ENCODE measurements at regions not wholly inside any gene's neighbourhood (a gene's known extent, or its start where the extent isn't known, plus 50 kb on each side); places are given as distances from the start of the nearest gene placed in this dataset.

GRCh38 chr10:78526347-78526746 is 492.7 kb downstream of the RPS24 start:
- Histone ChIP-seq H3K4me1 (ENCODE audit: control insufficient read depth in 1 of 2, insufficient read depth in 2 of 2, low read length in 2 of 2) (no peaks in the 10 kb centered on the region), H3K4me3 (ENCODE audit: low read depth in 1 of 2, low read length in 2 of 2) (no peak overlapping the region), H3K27me3 (ENCODE audit: low read depth, low read length) (no peaks in the 10 kb centered on the region), H3K27ac (ENCODE audit: low read length) (no peak overlapping the region), H3K36me3 (ENCODE audit: control insufficient read depth in 1 of 2, insufficient read depth in 2 of 2, low read length in 2 of 2) (no peaks in the 10 kb centered on the region), H3K9me3 (ENCODE audit: control insufficient read depth in 1 of 2, low read length in 2 of 2) (no peaks in the 10 kb centered on the region)

- Histone ChIP-seq H3K9me3 (ENCODE audit: control insufficient read depth in 1 of 2, low read length in 2 of 2) (no peaks in the 10 kb centered on the region), H3K36me3 (ENCODE audit: control insufficient read depth in 1 of 2, insufficient read depth in 2 of 2, low read length in 2 of 2) (no peaks in the 10 kb centered on the region), H3K4me3 (ENCODE audit: low read depth in 1 of 2, low read length in 2 of 2) (no peak overlapping the region), H3K4me1 (ENCODE audit: control insufficient read depth in 1 of 2, insufficient read depth in 2 of 2, low read length in 2 of 2) (no peaks in the 10 kb centered on the region), H3K27ac (ENCODE audit: low read length) (no peak overlapping the region), H3K27me3 (ENCODE audit: low read depth, low read length) (no peaks in the 10 kb centered on the region)
Measured at GRCh38 chr10:78527296-78527695, 493.6 kb downstream of the RPS24 start.

DNA sequence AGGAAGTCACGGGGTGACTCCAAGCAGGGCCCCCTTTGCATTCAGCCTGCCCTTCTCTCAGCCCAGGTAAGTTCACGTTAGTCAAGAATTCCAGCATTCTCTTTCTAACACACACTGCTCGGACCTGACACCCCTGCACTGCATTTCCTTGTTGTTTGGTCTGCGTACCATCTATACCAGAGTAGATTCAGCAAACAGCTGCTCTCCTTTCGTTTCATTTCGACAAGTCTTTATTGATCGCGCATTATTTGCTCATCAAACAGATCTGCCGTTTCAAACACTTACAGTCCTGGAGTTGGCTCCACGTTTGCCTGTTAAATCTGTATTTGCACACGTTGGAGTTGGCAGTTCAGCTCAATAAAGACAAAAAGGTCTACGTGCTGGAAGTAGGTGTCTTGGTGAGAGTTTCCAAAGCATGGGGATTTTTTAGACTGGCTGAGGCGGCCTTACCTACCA is 495.1 kb downstream of the RPS24 start:
- H3K36me3 ChIP-seq (ENCODE audit: control insufficient read depth in 1 of 2, insufficient read depth in 2 of 2, low read length in 2 of 2): no peaks in the 10 kb centered on the region
- H3K27me3 ChIP-seq (ENCODE audit: low read depth, low read length): no peaks in the 10 kb centered on the region
- H3K9me3 ChIP-seq (ENCODE audit: control insufficient read depth in 1 of 2, low read length in 2 of 2): no peaks in the 10 kb centered on the region
- H3K4me3 ChIP-seq (ENCODE audit: low read depth in 1 of 2, low read length in 2 of 2): peak overlapping the region in 1 of 2 donors; percentile 19
- H3K27ac ChIP-seq (ENCODE audit: low read length): no peak overlapping the region
- no peaks in the 10 kb centered on the region for H3K4me1 ChIP-seq (ENCODE audit: control insufficient read depth in 1 of 2, insufficient read depth in 2 of 2, low read length in 2 of 2)

GRCh38 chr10:78529262-78529661 is 495.6 kb downstream of the RPS24 start:
- no peak overlapping the region for H3K27ac ChIP-seq (ENCODE audit: low read length)

GRCh38 chr10:78531088-78531487 is 497.4 kb downstream of the RPS24 start:
- Histone ChIP-seq H3K9me3 (ENCODE audit: control insufficient read depth in 1 of 2, low read length in 2 of 2) (no peaks in the 10 kb centered on the region), H3K36me3 (ENCODE audit: control insufficient read depth in 1 of 2, insufficient read depth in 2 of 2, low read length in 2 of 2) (no peaks in the 10 kb centered on the region), H3K27me3 (ENCODE audit: low read depth, low read length) (no peaks in the 10 kb centered on the region), H3K4me1 (ENCODE audit: control insufficient read depth in 1 of 2, insufficient read depth in 2 of 2, low read length in 2 of 2) (no peaks in the 10 kb centered on the region), H3K4me3 (ENCODE audit: low read depth in 1 of 2, low read length in 2 of 2) (no peak overlapping the region), H3K27ac (ENCODE audit: low read length) (no peak overlapping the region)

More at GRCh38 chr10:78529262-78529661, 495.6 kb downstream of the RPS24 start:
- Histone ChIP-seq H3K36me3 (ENCODE audit: control insufficient read depth in 1 of 2, insufficient read depth in 2 of 2, low read length in 2 of 2) (no peaks in the 10 kb centered on the region), H3K4me1 (ENCODE audit: control insufficient read depth in 1 of 2, insufficient read depth in 2 of 2, low read length in 2 of 2) (no peaks in the 10 kb centered on the region), H3K27me3 (ENCODE audit: low read depth, low read length) (no peaks in the 10 kb centered on the region), H3K4me3 (ENCODE audit: low read depth in 1 of 2, low read length in 2 of 2) (no peak overlapping the region), H3K9me3 (ENCODE audit: control insufficient read depth in 1 of 2, low read length in 2 of 2) (no peaks in the 10 kb centered on the region)

DNA sequence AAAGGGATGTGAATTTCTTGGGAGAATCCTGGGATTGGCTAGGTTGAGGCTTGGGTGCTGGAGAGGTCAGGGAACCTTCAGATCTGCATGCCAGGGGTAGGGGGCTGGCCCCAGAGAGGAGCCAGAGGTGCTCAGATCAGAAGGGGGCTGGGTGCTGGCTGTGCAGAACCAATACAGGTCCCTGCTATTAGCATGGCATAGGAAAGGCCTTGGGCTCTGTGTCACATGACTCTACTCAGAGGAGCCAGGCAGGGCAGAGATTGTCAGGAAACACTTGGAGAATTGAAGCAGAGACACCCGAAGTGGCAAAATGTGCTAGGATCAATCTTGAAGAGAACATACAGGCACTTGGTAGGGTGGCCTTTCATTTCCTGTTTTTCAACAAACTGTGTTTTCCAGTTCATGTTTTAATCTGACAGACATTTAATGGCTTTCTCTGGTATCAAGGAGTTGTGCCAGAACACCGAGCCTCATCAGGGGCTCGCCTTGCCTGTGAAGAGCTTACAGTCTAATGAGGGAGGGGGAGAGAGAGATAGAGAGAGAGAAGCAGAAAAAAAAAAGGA is 498.9 kb downstream of the RPS24 start:
- H3K27ac ChIP-seq (ENCODE audit: low read length): no peak overlapping the region
- no peaks in the 10 kb centered on the region for H3K27me3 ChIP-seq (ENCODE audit: low read depth, low read length)

GRCh38 chr10:78533098-78533497 is 499.4 kb downstream of the RPS24 start:
- no peaks in the 10 kb centered on the region for H3K9me3 ChIP-seq (ENCODE audit: control insufficient read depth in 1 of 2, low read length in 2 of 2)
- H3K36me3 ChIP-seq (ENCODE audit: control insufficient read depth in 1 of 2, insufficient read depth in 2 of 2, low read length in 2 of 2): no peaks in the 10 kb centered on the region
- no peaks in the 10 kb centered on the region for H3K27me3 ChIP-seq (ENCODE audit: low read depth, low read length)
- no peak overlapping the region for H3K27ac ChIP-seq (ENCODE audit: low read length)
- H3K4me1 ChIP-seq (ENCODE audit: control insufficient read depth in 1 of 2, insufficient read depth in 2 of 2, low read length in 2 of 2): no peaks in the 10 kb centered on the region
- no peak overlapping the region for H3K4me3 ChIP-seq (ENCODE audit: low read depth in 1 of 2, low read length in 2 of 2)

More for the DNA sequence above, 498.9 kb downstream of the RPS24 start:
- H3K4me1 ChIP-seq (ENCODE audit: control insufficient read depth in 1 of 2, insufficient read depth in 2 of 2, low read length in 2 of 2): no peaks in the 10 kb centered on the region
- H3K9me3 ChIP-seq (ENCODE audit: control insufficient read depth in 1 of 2, low read length in 2 of 2): no peaks in the 10 kb centered on the region
- H3K4me3 ChIP-seq (ENCODE audit: low read depth in 1 of 2, low read length in 2 of 2): no peak overlapping the region
- H3K36me3 ChIP-seq (ENCODE audit: control insufficient read depth in 1 of 2, insufficient read depth in 2 of 2, low read length in 2 of 2): no peaks in the 10 kb centered on the region

DNA sequence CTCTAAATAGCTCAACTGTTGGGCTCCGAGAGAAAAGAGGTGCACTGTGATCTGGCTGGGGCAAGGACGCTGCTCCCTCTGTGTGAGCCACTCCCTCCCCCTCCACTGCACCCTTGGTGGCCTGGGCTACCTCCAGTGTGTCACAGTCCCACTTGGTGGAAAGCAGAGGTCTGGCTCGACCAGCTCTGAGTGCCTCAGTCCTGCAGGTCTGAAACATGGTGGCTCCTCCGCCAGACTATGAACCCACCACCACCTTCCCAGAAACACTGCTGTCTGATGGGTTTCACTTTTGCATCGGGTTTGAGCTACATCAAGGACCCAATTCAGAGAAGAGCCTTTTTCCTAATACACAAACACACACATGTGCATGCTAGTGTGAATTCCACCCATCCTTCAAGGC is 500.1 kb downstream of the RPS24 start:
- Histone ChIP-seq H3K36me3 (ENCODE audit: control insufficient read depth in 1 of 2, insufficient read depth in 2 of 2, low read length in 2 of 2) (no peaks in the 10 kb centered on the region), H3K4me3 (ENCODE audit: low read depth in 1 of 2, low read length in 2 of 2) (no peak overlapping the region), H3K9me3 (ENCODE audit: control insufficient read depth in 1 of 2, low read length in 2 of 2) (no peaks in the 10 kb centered on the region), H3K27me3 (ENCODE audit: low read depth, low read length) (no peaks in the 10 kb centered on the region), H3K4me1 (ENCODE audit: control insufficient read depth in 1 of 2, insufficient read depth in 2 of 2, low read length in 2 of 2) (no peaks in the 10 kb centered on the region), H3K27ac (ENCODE audit: low read length) (no peak overlapping the region)

DNA sequence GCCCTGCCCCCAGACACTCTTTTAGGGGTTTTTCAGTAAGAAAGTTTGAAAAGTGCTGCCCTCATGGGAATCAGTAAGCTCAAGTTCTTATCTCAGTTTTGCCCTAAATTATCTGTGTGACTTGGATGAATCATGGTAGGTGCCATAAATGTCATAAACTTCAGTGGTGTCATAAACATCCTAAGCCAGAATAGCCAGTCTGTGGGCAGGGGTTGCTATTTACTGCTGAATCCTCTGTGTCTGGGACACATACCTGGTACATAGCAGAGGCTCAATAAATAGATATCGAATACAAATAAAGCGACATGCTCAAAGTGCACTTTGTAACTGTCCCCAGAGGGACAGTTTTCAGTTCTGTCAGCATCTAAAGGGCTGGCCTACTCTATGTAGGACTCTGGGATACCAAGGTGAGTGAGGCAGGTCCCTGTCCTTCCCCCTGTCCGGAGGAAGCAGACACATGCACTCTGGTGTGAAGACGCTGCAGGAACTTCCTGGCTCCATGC is 502.1 kb downstream of the RPS24 start:
- Histone ChIP-seq H3K27ac (ENCODE audit: low read length) (no peak overlapping the region), H3K36me3 (ENCODE audit: control insufficient read depth in 1 of 2, insufficient read depth in 2 of 2, low read length in 2 of 2) (no peaks in the 10 kb centered on the region), H3K4me3 (ENCODE audit: low read depth in 1 of 2, low read length in 2 of 2) (no peak overlapping the region), H3K9me3 (ENCODE audit: control insufficient read depth in 1 of 2, low read length in 2 of 2) (no peaks in the 10 kb centered on the region), H3K4me1 (ENCODE audit: control insufficient read depth in 1 of 2, insufficient read depth in 2 of 2, low read length in 2 of 2) (no peaks in the 10 kb centered on the region), H3K27me3 (ENCODE audit: low read depth, low read length) (no peaks in the 10 kb centered on the region)

DNA sequence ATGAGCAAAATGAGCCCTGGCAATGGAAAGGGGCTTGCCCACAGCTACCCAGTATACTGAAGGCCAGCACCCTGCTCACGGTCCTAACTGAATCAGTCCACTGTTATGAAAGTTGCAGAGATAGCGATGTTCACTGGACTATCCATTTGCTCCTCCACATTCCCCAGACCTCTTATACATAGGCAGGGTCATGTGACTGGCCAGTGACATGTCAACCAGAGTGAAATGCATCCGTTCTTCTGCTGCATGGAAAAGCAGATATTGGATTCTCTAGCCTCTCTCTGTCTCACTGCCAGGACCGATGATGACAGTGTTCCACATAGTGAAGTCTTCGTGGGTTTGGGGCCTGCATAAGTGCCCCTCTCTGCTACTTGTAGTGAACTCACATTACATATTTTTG is 503.4 kb downstream of the RPS24 start:
- Histone ChIP-seq H3K36me3 (ENCODE audit: control insufficient read depth in 1 of 2, insufficient read depth in 2 of 2, low read length in 2 of 2) (no peaks in the 10 kb centered on the region), H3K4me1 (ENCODE audit: control insufficient read depth in 1 of 2, insufficient read depth in 2 of 2, low read length in 2 of 2) (peaks cover 4 to 8% of the 10 kb centered on the region in 2 donors), H3K27me3 (ENCODE audit: low read depth, low read length) (no peaks in the 10 kb centered on the region), H3K4me3 (ENCODE audit: low read depth in 1 of 2, low read length in 2 of 2) (no peak overlapping the region), H3K9me3 (ENCODE audit: control insufficient read depth in 1 of 2, low read length in 2 of 2) (no peaks in the 10 kb centered on the region), H3K27ac (ENCODE audit: low read length) (no peak overlapping the region)

GRCh38 chr10:78539247-78539766 is 505.6 kb downstream of the RPS24 start:
- Histone ChIP-seq H3K27me3 (ENCODE audit: low read depth, low read length) (no peaks in the 10 kb centered on the region), H3K4me3 (ENCODE audit: low read depth in 1 of 2, low read length in 2 of 2) (no peak overlapping the region), H3K27ac (ENCODE audit: low read length) (no peak overlapping the region), H3K9me3 (ENCODE audit: control insufficient read depth in 1 of 2, low read length in 2 of 2) (no peaks in the 10 kb centered on the region), H3K4me1 (ENCODE audit: control insufficient read depth in 1 of 2, insufficient read depth in 2 of 2, low read length in 2 of 2) (peaks cover 8 to 16% of the 10 kb centered on the region in 2 donors), H3K36me3 (ENCODE audit: control insufficient read depth in 1 of 2, insufficient read depth in 2 of 2, low read length in 2 of 2) (no peaks in the 10 kb centered on the region)

Measured in muscle layer of duodenum (tissue), 2 donors.